NT2/D1 (cell line): ENCODE measurements at regions not wholly inside any gene's neighbourhood (a gene's known extent, or its start where the extent isn't known, plus 50 kb on each side); places are given as distances from the start of the nearest gene placed in this dataset.

Source experiments
- DNase-seq: peaks from one replicate; pipeline ENCODE4 v3.0.0-alpha.2; 2011; ENCODE audit warnings: low read depth, low spot score
- H3K27me3 ChIP-seq: 2 replicates; pipeline ENCODE4 v1.6.0; 2011; ENCODE audit warnings: mild to moderate bottlenecking; ENCODE audit not compliant: insufficient read length, insufficient read depth
- H3K36me3 ChIP-seq: 2 replicates; pipeline ENCODE4 v1.6.1; 2011; ENCODE audit warnings: mild to moderate bottlenecking, low read length, mixed read lengths; ENCODE audit not compliant: insufficient read depth, insufficient read length
- H3K4me1 ChIP-seq: 2 replicates; pipeline ENCODE4 v1.5.1; 2011; ENCODE audit not compliant: insufficient read depth, insufficient read length
- H3K4me3 ChIP-seq: 2 replicates; pipeline ENCODE4 v1.5.1; 2011; ENCODE audit warnings: low read depth; ENCODE audit not compliant: insufficient read length
- H3K9ac ChIP-seq: 2 replicates; pipeline ENCODE4 v1.6.0; 2011; ENCODE audit warnings: low read depth; ENCODE audit not compliant: insufficient read length
- H3K9me3 ChIP-seq: 2 replicates; pipeline ENCODE4 v1.5.1; 2011; ENCODE audit warnings: mild to moderate bottlenecking, low read length; ENCODE audit not compliant: insufficient read depth
- SUZ12 ChIP-seq: IDR thresholded peaks from 2 replicates; pipeline ENCODE4 v1.6.1; 2011; ENCODE audit not compliant: insufficient read length, insufficient read depth; ENCODE audit errors: extremely low read depth
- YY1 ChIP-seq: IDR thresholded peaks from 2 replicates; pipeline ENCODE4 v1.6.1; 2011; ENCODE audit not compliant: insufficient read length, insufficient read depth
- ZNF274 ChIP-seq: IDR thresholded peaks from 2 replicates; pipeline ENCODE4 v1.6.1; 2011; ENCODE audit warnings: mild to moderate bottlenecking, low read depth, low read length

GRCh38 chr7:3201937-3202710, 98.9 kb upstream of the SDK1 start:
- H3K36me3 ChIP-seq: no peaks in the 10 kb centered on the region
- no peak overlapping the region for H3K9ac ChIP-seq
- peaks cover 29% of the 10 kb centered on the region; the same call in 1 of the 2 replicates for H3K9me3 ChIP-seq
- no peaks in the 10 kb centered on the region for H3K27me3 ChIP-seq
- H3K4me1 ChIP-seq: peaks cover 5% of the 10 kb centered on the region
- no peak for DNase-seq
- no peak overlapping the region for H3K4me3 ChIP-seq
- TF ChIP-seq SUZ12 (no peak), ZNF274 (no peak), YY1 (no peak)

DNA sequence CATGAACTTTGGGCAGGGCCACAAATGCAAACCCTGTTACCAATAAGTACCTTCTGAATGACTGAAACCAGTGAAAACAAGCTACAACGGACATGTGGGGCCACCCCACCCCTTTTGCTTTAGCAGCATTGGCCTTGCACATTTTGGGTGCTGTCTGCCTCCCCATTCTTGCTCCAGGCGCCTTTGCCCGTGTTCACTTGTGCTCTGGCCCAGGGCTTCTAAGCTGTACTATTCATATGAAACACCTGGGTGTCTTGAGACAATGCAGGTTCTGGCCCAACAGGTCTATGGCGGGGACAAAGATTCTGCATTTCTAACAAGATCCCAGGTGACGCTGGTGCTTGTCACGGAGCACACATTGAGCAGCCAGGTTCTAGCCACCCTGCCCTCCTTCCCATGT, 96.5 kb upstream of the SDK1 start:
- no peaks in the 10 kb centered on the region for H3K4me1 ChIP-seq
- no peak for DNase-seq
- H3K36me3 ChIP-seq: no peaks in the 10 kb centered on the region
- TF ChIP-seq SUZ12 (no peak), ZNF274 (no peak), YY1 (no peak)
- H3K4me3 ChIP-seq: no peak overlapping the region
- no peak overlapping the region for H3K9ac ChIP-seq
- peaks cover 15% of the 10 kb centered on the region; the same call in 1 of the 2 replicates for H3K9me3 ChIP-seq
- H3K27me3 ChIP-seq: no peaks in the 10 kb centered on the region

DNA sequence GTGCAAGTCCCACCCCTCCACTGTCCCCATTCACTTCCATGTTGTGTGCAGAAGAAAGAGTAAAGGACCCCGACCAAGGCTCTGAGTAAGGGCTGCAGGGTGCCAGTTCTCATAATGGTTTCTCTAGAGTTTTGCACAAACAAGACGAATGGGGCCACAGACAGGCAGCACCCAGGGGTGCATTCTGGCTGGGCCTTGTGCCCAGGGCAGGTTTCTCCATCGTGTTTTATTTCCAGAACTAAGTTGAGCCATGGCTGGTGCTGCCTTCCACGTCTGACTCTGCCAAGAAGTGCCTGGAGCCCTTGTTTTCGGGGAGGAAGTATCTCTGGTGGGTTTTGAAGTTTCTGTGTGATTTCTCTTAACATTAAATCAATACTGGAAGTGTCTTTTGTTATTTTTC, 95.0 kb upstream of the SDK1 start:
- Histone ChIP-seq H3K36me3 (no peaks in the 10 kb centered on the region), H3K9ac (no peak overlapping the region), H3K9me3 (no peaks in the 10 kb centered on the region; the same call in 1 of the 2 replicates), H3K4me1 (no peaks in the 10 kb centered on the region), H3K4me3 (no peak overlapping the region), H3K27me3 (no peaks in the 10 kb centered on the region)
- DNase-seq: no peak
- no peak for TF ChIP-seq ZNF274
- no peak for TF ChIP-seq SUZ12
- no peak for TF ChIP-seq YY1

- TF ChIP-seq SUZ12 (no peak), ZNF274 (no peak), YY1 (no peak)
- no peaks in the 10 kb centered on the region for H3K27me3 ChIP-seq
- H3K4me3 ChIP-seq: no peak overlapping the region
- no peaks in the 10 kb centered on the region for H3K36me3 ChIP-seq
- H3K9me3 ChIP-seq: no peaks in the 10 kb centered on the region; the same call in 1 of the 2 replicates
- H3K9ac ChIP-seq: no peak overlapping the region
- DNase-seq: no peak
- H3K4me1 ChIP-seq: no peaks in the 10 kb centered on the region
These were observed 94.3 kb upstream of the SDK1 start for GRCh38 chr7:3206771-3207191.

GRCh38 chr7:3207387-3207902, 93.6 kb upstream of the SDK1 start:
- Histone ChIP-seq H3K4me3 (no peak overlapping the region), H3K36me3 (no peaks in the 10 kb centered on the region), H3K9me3 (no peaks in the 10 kb centered on the region), H3K27me3 (no peaks in the 10 kb centered on the region), H3K4me1 (no peaks in the 10 kb centered on the region), H3K9ac (no peak overlapping the region)
- no peak for DNase-seq
- TF ChIP-seq SUZ12 (no peak), YY1 (no peak), ZNF274 (no peak)

- Histone ChIP-seq H3K4me3 (no peak overlapping the region), H3K9ac (no peak overlapping the region), H3K36me3 (no peaks in the 10 kb centered on the region), H3K9me3 (no peaks in the 10 kb centered on the region), H3K4me1 (no peaks in the 10 kb centered on the region), H3K27me3 (no peaks in the 10 kb centered on the region)
- DNase-seq: no peak
- TF ChIP-seq SUZ12: no peak
- TF ChIP-seq YY1: no peak
- TF ChIP-seq ZNF274: no peak
These were observed 90.5 kb upstream of the SDK1 start for GRCh38 chr7:3210531-3210930.

- Histone ChIP-seq H3K36me3 (no peaks in the 10 kb centered on the region), H3K27me3 (no peaks in the 10 kb centered on the region), H3K9ac (no peak overlapping the region), H3K9me3 (no peaks in the 10 kb centered on the region), H3K4me3 (no peak overlapping the region), H3K4me1 (no peaks in the 10 kb centered on the region)
- no peak for DNase-seq
- TF ChIP-seq YY1 (no peak), SUZ12 (no peak), ZNF274 (no peak)
These were observed 87.0 kb upstream of the SDK1 start for GRCh38 chr7:3214090-3214413.
